OCI-LY7 (cell line): ENCODE measurements at regions not wholly inside any gene's neighbourhood (a gene's known extent, or its start where the extent isn't known, plus 50 kb on each side); places are given as distances from the start of the nearest gene placed in this dataset.

ENCODE experiments used
- CTCF ChIP-seq: fragments of 200-600 bp; sonication (generic); conservative IDR thresholded peaks from 2 replicates; pipeline ENCODE4 v1.5.1; 2014; ENCODE audit warnings: mild to moderate bottlenecking, antibody characterized with exemption, low read length, moderate library complexity, mixed read lengths
- EZH2phosphoT487 ChIP-seq: fragments of 200-600 bp; sonication (generic); IDR thresholded peaks from 2 replicates; pipeline ENCODE4 v1.6.1; 2018; ENCODE audit warnings: low read depth, borderline replicate concordance, mild to moderate bottlenecking, mixed run types, antibody characterized with exemption, low read length, moderate library complexity, mixed read lengths

- no peak for TF ChIP-seq CTCF
- TF ChIP-seq EZH2phosphoT487, result no peak
Measured at GRCh38 chr14:43147485-43147884, 1359.6 kb downstream of the FSCB start.
